ENCODE measurements at regions not wholly inside any gene's neighbourhood (a gene's known extent, or its start where the extent isn't known, plus 50 kb on each side); places are given as distances from the start of the nearest gene placed in this dataset.
A peak's percentile ranks its signal among the peaks of the same experiment; 100 is the strongest.

GRCh38 chr13:40302351-40302750 is 364.1 kb downstream of the FOXO1 start:
- no peak for DNase-seq (ENCODE audit: low spot score)
- no peak for TF ChIP-seq CTCF (conservative IDR thresholded peaks at IDR 0.05; ENCODE audit: low read depth)
- no peak overlapping the region for H3K27ac ChIP-seq
- ChIA-PET CTCF (no interaction called here), POLR2A (ENCODE audit: low non-redundant PET) (no interaction called here)

GRCh38 chr13:40304391-40304790 is 362.1 kb downstream of the FOXO1 start:
- H3K27ac ChIP-seq: no peak overlapping the region
- POLR2A ChIA-PET (ENCODE audit: low non-redundant PET): no interaction called here
- no peak for DNase-seq (ENCODE audit: low spot score)
- CTCF ChIA-PET: no interaction called here
- no peak for TF ChIP-seq CTCF (conservative IDR thresholded peaks at IDR 0.05; ENCODE audit: low read depth)

- peak; percentile 20 for DNase-seq (ENCODE audit: low spot score)
- ChIA-PET CTCF (interaction anchor here (0.7 kb wide), 1 partner anchor 72 kb away, joined by 3 read pairs; no protein-coding TSS in a partner anchor), POLR2A (ENCODE audit: low non-redundant PET) (no interaction called here)
- H3K27ac ChIP-seq: no peak overlapping the region
- TF ChIP-seq CTCF (conservative IDR thresholded peaks at IDR 0.05; ENCODE audit: low read depth): no peak
Observed at GRCh38 chr13:40306817-40307216, 359.6 kb downstream of the FOXO1 start.

GRCh38 chr13:40309881-40310280 is 356.6 kb downstream of the FOXO1 start:
- no peak for DNase-seq (ENCODE audit: low spot score)
- ChIA-PET CTCF (interaction anchor here (1.1 kb wide), 1 partner anchor 14 kb away, joined by 3 read pairs; no protein-coding TSS in a partner anchor), POLR2A (ENCODE audit: low non-redundant PET) (no interaction called here)
- TF ChIP-seq CTCF (conservative IDR thresholded peaks at IDR 0.05; ENCODE audit: low read depth): no peak
- no peak overlapping the region for H3K27ac ChIP-seq

GRCh38 chr13:40311356-40312101 is 354.9 kb downstream of the FOXO1 start:
- no peak for TF ChIP-seq CTCF (conservative IDR thresholded peaks at IDR 0.05; ENCODE audit: low read depth)
- no peak overlapping the region for H3K27ac ChIP-seq
- POLR2A ChIA-PET (ENCODE audit: low non-redundant PET): no interaction called here
- no peak for DNase-seq (ENCODE audit: low spot score)
- CTCF ChIA-PET: interaction anchor here (0.6 kb wide), 1 partner anchor 29 kb away, joined by 3 read pairs; no protein-coding TSS in a partner anchor

- CTCF ChIA-PET: interaction anchor here (0.7 kb wide), 1 partner anchor 176 kb away, joined by 7 read pairs; no protein-coding TSS in a partner anchor
- no peak for TF ChIP-seq CTCF (conservative IDR thresholded peaks at IDR 0.05; ENCODE audit: low read depth)
- no peak overlapping the region for H3K27ac ChIP-seq
- DNase-seq (ENCODE audit: low spot score): no peak
- POLR2A ChIA-PET (ENCODE audit: low non-redundant PET): no interaction called here
Observed at GRCh38 chr13:40313269-40314200, 352.9 kb downstream of the FOXO1 start.

All from RWPE1 (cell line).